GM23338 (cell line): ENCODE measurements at regions not wholly inside any gene's neighbourhood (a gene's known extent, or its start where the extent isn't known, plus 50 kb on each side); places are given as distances from the start of the nearest gene placed in this dataset.

ENCODE experiments used
- ATAC-seq: fragments of 200-7000 bp; cut with Tn5 transposase; 3 replicates; pipeline ENCODE4 v1.9.1; 2020
- DNase-seq: peaks from one replicate; pipeline ENCODE4 v3.0.0-alpha.2; 2015; ENCODE audit warnings: low spot score
- H2AFZ ChIP-seq: fragments of 200-600 bp; sonication (generic); 2 replicates; pipeline ENCODE4 v1.8.0; 2016; ENCODE audit warnings: antibody characterized with exemption, mild to moderate bottlenecking, moderate library complexity
- H3F3A ChIP-seq: fragments of 200-600 bp; sonication (generic); replicated peaks from 2 replicates; pipeline ENCODE4 v1.8.0; 2017; ENCODE audit warnings: antibody characterized with exemption, mixed run types, low read depth
- H3K27ac ChIP-seq: fragments of 200-600 bp; sonication (generic); 2 replicates; pipeline ENCODE4 v1.6.1; 2016; ENCODE audit warnings: low read depth
- H3K27me3 ChIP-seq: fragments of 200-600 bp; sonication (generic); 2 replicates; pipeline ENCODE4 v1.8.0; 2016; ENCODE audit warnings: mild to moderate bottlenecking, mixed run types, moderate library complexity; ENCODE audit not compliant: insufficient read depth
- H3K36me3 ChIP-seq: fragments of 200-600 bp; sonication (generic); 2 replicates; pipeline ENCODE4 v1.8.0; 2016; ENCODE audit warnings: mild to moderate bottlenecking; ENCODE audit not compliant: insufficient read depth
- H3K4me1 ChIP-seq: fragments of 200-600 bp; sonication (generic); 2 replicates; pipeline ENCODE4 v1.8.0; 2016; ENCODE audit warnings: mild to moderate bottlenecking, moderate library complexity; ENCODE audit not compliant: insufficient read depth
- H3K4me2 ChIP-seq: fragments of 200-600 bp; sonication (generic); 2 replicates; pipeline ENCODE4 v1.7.1; 2017; ENCODE audit warnings: mixed run types
- H3K4me3 ChIP-seq: fragments of 200-600 bp; sonication (generic); 2 replicates; pipeline ENCODE4 v1.6.1; 2016; ENCODE audit warnings: mixed run types
- H3K79me2 ChIP-seq: fragments of 200-600 bp; sonication (generic); replicated peaks from 2 replicates; pipeline ENCODE4 v1.8.0; 2017; ENCODE audit warnings: mild to moderate bottlenecking; ENCODE audit not compliant: insufficient read depth
- H3K9me2 ChIP-seq: fragments of 200-600 bp; sonication (generic); 2 replicates; pipeline ENCODE4 v1.8.0; 2017; ENCODE audit not compliant: insufficient read depth
- H4K20me1 ChIP-seq: fragments of 200-600 bp; sonication (generic); replicated peaks from 2 replicates; pipeline ENCODE4 v1.8.0; 2017; ENCODE audit warnings: mild to moderate bottlenecking; ENCODE audit not compliant: insufficient read depth
- H3K27ac Mint-ChIP-seq: 2 replicates; pipeline ENCODE4 v1.8.0; 2020; ENCODE audit warnings: inconsistent platforms, mild to moderate bottlenecking, moderate library complexity, mixed read lengths
- H3K27me3 Mint-ChIP-seq: 3 replicates; pipeline ENCODE4 v1.8.0; 2022; ENCODE audit warnings: low read depth, mild to moderate bottlenecking, moderate library complexity, mixed read lengths, inconsistent platforms; ENCODE audit not compliant: insufficient read depth, poor library complexity
- H3K36me3 Mint-ChIP-seq: 3 replicates; pipeline ENCODE4 v1.8.0; 2021; ENCODE audit warnings: low read depth, mild to moderate bottlenecking, inconsistent platforms, moderate library complexity, mixed read lengths
- H3K4me1 Mint-ChIP-seq: 3 replicates; pipeline ENCODE4 v1.8.0; 2020; ENCODE audit warnings: mild to moderate bottlenecking, inconsistent platforms, mixed read lengths
- H3K4me3 Mint-ChIP-seq: 3 replicates; pipeline ENCODE4 v1.8.0; 2021; ENCODE audit warnings: moderate library complexity, mild to moderate bottlenecking, inconsistent platforms, mixed read lengths
- H3K9me3 Mint-ChIP-seq: 3 replicates; pipeline ENCODE4 v1.8.0; 2020; ENCODE audit warnings: moderate library complexity, mild to moderate bottlenecking, inconsistent platforms, mixed read lengths
- CREB1 ChIP-seq: fragments of 250-450 bp; sonication (Bioruptor Pico); IDR thresholded peaks from 2 replicates; pipeline ENCODE4 v1.5.0; 2020; ENCODE audit warnings: low read depth, mild to moderate bottlenecking, moderate library complexity
- EZH2 ChIP-seq: fragments of 200-600 bp; sonication (generic); IDR thresholded peaks from one replicate; pipeline ENCODE4 v1.8.0; 2017; ENCODE audit warnings: antibody characterized with exemption, mild to moderate bottlenecking, low read depth; ENCODE audit not compliant: unreplicated experiment
- EZH2phosphoT487 ChIP-seq: fragments of 200-600 bp; sonication (generic); IDR thresholded peaks from one replicate; pipeline ENCODE4 v1.8.1; 2018; ENCODE audit warnings: antibody characterized with exemption; ENCODE audit not compliant: unreplicated experiment
- JUNB ChIP-seq: IDR thresholded peaks from one replicate; pipeline ENCODE4 v1.6.1; 2016; ENCODE audit warnings: antibody characterized with exemption; ENCODE audit not compliant: unreplicated experiment
- NANOG ChIP-seq: IDR thresholded peaks from 2 replicates; pipeline ENCODE4 v1.6.1; 2016; ENCODE audit warnings: antibody characterized with exemption, borderline replicate concordance
- POLR2AphosphoS5 ChIP-seq: IDR thresholded peaks from 2 replicates; pipeline ENCODE4 v1.6.1; 2016; ENCODE audit warnings: antibody characterized with exemption, low read depth
- STAT1 ChIP-seq: IDR thresholded peaks from one replicate; pipeline ENCODE4 v1.6.1; 2016; ENCODE audit warnings: antibody characterized with exemption; ENCODE audit not compliant: unreplicated experiment
- TF ChIP-seq, protein P1 (sequence below): IDR thresholded peaks from 2 replicates; pipeline ENCODE4 v1.6.1; 2016; ENCODE audit warnings: antibody characterized with exemption
- TF ChIP-seq, protein P2 (sequence below): fragments of 250-450 bp; sonication (Bioruptor Pico); IDR thresholded peaks from 2 replicates; pipeline ENCODE4 v1.5.0; 2020; ENCODE audit warnings: mild to moderate bottlenecking, moderate library complexity

DNA sequence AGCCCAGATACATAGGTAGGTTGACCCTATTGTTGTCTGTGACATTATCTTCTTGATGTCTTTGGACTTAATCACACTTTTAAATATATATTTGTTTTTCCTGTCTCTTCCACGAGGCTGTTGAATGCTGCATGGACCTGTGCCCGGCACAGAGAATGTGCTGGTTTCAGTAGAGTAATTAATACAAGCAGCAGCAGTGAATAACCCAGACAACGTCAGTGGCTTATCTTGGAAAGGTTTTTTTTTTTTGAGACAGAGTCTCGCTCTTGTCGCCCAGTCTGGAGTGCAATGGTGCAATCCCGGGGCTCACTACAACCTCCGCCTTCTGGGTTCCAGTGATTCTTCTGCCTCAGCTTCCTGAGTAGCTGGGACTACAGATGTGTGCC lies 108.2 kb downstream of the CDH26 start:
- no peak overlapping the region for H2AFZ ChIP-seq
- H3K4me3 ChIP-seq = no peak overlapping the region
- no peaks in the 10 kb centered on the region for H3F3A ChIP-seq
- H3K36me3 Mint-ChIP-seq = no peaks in the 10 kb centered on the region
- ATAC-seq = no peak
- H3K27ac ChIP-seq = no peak overlapping the region
- TF ChIP-seq, protein P1, sequence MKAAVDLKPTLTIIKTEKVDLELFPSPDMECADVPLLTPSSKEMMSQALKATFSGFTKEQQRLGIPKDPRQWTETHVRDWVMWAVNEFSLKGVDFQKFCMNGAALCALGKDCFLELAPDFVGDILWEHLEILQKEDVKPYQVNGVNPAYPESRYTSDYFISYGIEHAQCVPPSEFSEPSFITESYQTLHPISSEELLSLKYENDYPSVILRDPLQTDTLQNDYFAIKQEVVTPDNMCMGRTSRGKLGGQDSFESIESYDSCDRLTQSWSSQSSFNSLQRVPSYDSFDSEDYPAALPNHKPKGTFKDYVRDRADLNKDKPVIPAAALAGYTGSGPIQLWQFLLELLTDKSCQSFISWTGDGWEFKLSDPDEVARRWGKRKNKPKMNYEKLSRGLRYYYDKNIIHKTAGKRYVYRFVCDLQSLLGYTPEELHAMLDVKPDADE = no peak
- TF ChIP-seq CREB1 (no peak), EZH2phosphoT487 (no peak), EZH2 (no peak), JUNB (no peak), NANOG (no peak), POLR2AphosphoS5 (no peak), STAT1 (no peak)
- TF ChIP-seq, protein P2, sequence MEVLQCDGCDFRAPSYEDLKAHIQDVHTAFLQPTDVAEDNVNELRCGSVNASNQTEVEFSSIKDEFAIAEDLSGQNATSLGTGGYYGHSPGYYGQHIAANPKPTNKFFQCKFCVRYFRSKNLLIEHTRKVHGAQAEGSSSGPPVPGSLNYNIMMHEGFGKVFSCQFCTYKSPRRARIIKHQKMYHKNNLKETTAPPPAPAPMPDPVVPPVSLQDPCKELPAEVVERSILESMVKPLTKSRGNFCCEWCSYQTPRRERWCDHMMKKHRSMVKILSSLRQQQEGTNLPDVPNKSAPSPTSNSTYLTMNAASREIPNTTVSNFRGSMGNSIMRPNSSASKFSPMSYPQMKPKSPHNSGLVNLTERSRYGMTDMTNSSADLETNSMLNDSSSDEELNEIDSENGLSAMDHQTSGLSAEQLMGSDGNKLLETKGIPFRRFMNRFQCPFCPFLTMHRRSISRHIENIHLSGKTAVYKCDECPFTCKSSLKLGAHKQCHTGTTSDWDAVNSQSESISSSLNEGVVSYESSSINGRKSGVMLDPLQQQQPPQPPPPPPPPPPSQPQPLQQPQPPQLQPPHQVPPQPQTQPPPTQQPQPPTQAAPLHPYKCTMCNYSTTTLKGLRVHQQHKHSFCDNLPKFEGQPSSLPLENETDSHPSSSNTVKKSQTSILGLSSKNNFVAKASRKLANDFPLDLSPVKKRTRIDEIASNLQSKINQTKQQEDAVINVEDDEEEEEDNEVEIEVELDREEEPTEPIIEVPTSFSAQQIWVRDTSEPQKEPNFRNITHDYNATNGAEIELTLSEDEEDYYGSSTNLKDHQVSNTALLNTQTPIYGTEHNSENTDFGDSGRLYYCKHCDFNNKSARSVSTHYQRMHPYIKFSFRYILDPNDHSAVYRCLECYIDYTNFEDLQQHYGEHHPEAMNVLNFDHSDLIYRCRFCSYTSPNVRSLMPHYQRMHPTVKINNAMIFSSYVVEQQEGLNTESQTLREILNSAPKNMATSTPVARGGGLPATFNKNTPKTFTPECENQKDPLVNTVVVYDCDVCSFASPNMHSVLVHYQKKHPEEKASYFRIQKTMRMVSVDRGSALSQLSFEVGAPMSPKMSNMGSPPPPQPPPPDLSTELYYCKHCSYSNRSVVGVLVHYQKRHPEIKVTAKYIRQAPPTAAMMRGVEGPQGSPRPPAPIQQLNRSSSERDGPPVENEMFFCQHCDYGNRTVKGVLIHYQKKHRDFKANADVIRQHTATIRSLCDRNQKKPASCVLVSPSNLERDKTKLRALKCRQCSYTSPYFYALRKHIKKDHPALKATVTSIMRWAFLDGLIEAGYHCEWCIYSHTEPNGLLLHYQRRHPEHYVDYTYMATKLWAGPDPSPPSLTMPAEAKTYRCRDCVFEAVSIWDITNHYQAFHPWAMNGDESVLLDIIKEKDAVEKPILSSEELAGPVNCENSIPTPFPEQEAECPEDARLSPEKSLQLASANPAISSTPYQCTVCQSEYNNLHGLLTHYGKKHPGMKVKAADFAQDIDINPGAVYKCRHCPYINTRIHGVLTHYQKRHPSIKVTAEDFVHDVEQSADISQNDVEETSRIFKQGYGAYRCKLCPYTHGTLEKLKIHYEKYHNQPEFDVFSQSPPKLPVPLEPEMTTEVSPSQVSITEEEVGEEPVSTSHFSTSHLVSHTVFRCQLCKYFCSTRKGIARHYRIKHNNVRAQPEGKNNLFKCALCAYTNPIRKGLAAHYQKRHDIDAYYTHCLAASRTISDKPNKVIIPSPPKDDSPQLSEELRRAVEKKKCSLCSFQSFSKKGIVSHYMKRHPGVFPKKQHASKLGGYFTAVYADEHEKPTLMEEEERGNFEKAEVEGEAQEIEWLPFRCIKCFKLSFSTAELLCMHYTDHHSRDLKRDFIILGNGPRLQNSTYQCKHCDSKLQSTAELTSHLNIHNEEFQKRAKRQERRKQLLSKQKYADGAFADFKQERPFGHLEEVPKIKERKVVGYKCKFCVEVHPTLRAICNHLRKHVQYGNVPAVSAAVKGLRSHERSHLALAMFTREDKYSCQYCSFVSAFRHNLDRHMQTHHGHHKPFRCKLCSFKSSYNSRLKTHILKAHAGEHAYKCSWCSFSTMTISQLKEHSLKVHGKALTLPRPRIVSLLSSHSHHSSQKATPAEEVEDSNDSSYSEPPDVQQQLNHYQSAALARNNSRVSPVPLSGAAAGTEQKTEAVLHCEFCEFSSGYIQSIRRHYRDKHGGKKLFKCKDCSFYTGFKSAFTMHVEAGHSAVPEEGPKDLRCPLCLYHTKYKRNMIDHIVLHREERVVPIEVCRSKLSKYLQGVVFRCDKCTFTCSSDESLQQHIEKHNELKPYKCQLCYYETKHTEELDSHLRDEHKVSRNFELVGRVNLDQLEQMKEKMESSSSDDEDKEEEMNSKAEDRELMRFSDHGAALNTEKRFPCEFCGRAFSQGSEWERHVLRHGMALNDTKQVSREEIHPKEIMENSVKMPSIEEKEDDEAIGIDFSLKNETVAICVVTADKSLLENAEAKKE (CRISPR knock-in tag) = no peak
- no peaks in the 10 kb centered on the region for H3K27me3 ChIP-seq
- H3K27ac Mint-ChIP-seq = no peak overlapping the region
- H3K4me3 Mint-ChIP-seq = no peak overlapping the region
- H4K20me1 ChIP-seq = no peaks in the 10 kb centered on the region
- peaks cover 4% of the 10 kb centered on the region for H3K27me3 Mint-ChIP-seq
- H3K4me2 ChIP-seq = no peak overlapping the region
- H3K36me3 ChIP-seq = no peaks in the 10 kb centered on the region
- peaks cover 5% of the 10 kb centered on the region; the same call in 1 of the 3 replicates for H3K9me3 Mint-ChIP-seq
- no peaks in the 10 kb centered on the region for H3K9me2 ChIP-seq
- no peaks in the 10 kb centered on the region for H3K79me2 ChIP-seq
- no peaks in the 10 kb centered on the region for H3K4me1 ChIP-seq
- H3K4me1 Mint-ChIP-seq = no peaks in the 10 kb centered on the region
- no peak for DNase-seq
